Astrocyte (in vitro differentiated cells and primary cell): ENCODE measurements at regions not wholly inside any gene's neighbourhood (a gene's known extent, or its start where the extent isn't known, plus 50 kb on each side); places are given as distances from the start of the nearest gene placed in this dataset.
"Not testable (repeated sequence)": the region's sequence is repeated elsewhere in the genome, so short reads cannot be mapped to it uniquely, and the experiment has no call there.

Experiments used
- CTCF ChIP-seq: IDR thresholded peaks from 2 replicates; pipeline ENCODE4 v1.5.1; 2011; ENCODE audit warnings: low read depth, mild to moderate bottlenecking, inconsistent platforms, low read length, moderate library complexity; ENCODE audit not compliant: insufficient read depth
- EZH2 ChIP-seq: IDR thresholded peaks from 2 replicates; pipeline ENCODE4 v1.6.1; 2012; ENCODE audit warnings: mild to moderate bottlenecking, low read length, inconsistent platforms; ENCODE audit not compliant: insufficient read depth

GRCh38 chr2:125660369-125660768, 995.6 kb upstream of the GYPC start:
- TF ChIP-seq CTCF, EZH2: not testable (repeated sequence)
